ENCODE measurements at regions not wholly inside any gene's neighbourhood (a gene's known extent, or its start where the extent isn't known, plus 50 kb on each side); places are given as distances from the start of the nearest gene placed in this dataset.

DNA sequence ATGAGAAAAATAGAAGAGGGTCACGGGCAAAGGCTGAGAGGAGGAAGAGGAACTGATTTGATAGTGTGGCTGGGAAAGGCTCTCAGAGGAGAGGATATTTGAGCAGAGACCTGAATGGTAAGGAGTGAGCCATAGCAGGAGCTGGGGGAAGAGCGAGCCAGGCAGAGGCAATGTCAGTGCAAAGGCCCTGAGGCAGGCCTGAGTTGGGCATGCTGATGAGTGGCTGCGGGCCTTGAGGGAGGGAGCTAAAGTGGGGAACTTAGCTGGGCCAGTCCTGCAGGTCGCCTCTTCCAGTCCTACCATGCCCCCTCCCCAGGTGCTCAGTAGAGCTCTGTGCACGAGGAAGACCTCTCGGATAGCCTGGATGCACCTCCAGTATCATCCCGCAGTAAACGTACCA lies 55.4 kb upstream of the FGFR2 start (continued):
- no peak for TF ChIP-seq ETV6 (IDR thresholded peaks at IDR 0.05; ENCODE audit: borderline replicate concordance in 1 of 2, low read depth in 2 of 2, low read length in 1 of 2)
- TF ChIP-seq ETV6 (CRISPR knock-in tag; IDR thresholded peaks at IDR 0.05; ENCODE audit: borderline replicate concordance) = no peak
- TF ChIP-seq ELF4 (CRISPR knock-in tag; IDR thresholded peaks at IDR 0.05) = no peak
- TF ChIP-seq, protein P1, sequence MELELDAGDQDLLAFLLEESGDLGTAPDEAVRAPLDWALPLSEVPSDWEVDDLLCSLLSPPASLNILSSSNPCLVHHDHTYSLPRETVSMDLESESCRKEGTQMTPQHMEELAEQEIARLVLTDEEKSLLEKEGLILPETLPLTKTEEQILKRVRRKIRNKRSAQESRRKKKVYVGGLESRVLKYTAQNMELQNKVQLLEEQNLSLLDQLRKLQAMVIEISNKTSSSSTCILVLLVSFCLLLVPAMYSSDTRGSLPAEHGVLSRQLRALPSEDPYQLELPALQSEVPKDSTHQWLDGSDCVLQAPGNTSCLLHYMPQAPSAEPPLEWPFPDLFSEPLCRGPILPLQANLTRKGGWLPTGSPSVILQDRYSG (tag; conservative IDR thresholded peaks at IDR 0.05; ENCODE audit: low read depth) = no peak
- TF ChIP-seq, protein P2, sequence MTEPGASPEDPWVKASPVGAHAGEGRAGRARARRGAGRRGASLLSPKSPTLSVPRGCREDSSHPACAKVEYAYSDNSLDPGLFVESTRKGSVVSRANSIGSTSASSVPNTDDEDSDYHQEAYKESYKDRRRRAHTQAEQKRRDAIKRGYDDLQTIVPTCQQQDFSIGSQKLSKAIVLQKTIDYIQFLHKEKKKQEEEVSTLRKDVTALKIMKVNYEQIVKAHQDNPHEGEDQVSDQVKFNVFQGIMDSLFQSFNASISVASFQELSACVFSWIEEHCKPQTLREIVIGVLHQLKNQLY (CRISPR knock-in tag; conservative IDR thresholded peaks at IDR 0.05) = no peak
- no peak for TF ChIP-seq ZNF143 (CRISPR knock-in tag; IDR thresholded peaks at IDR 0.05)
- no peak for TF ChIP-seq PTRF (tag; IDR thresholded peaks at IDR 0.05)
- no peak for TF ChIP-seq HNRNPL (IDR thresholded peaks at IDR 0.05; ENCODE audit: low read depth, low read length)

DNA sequence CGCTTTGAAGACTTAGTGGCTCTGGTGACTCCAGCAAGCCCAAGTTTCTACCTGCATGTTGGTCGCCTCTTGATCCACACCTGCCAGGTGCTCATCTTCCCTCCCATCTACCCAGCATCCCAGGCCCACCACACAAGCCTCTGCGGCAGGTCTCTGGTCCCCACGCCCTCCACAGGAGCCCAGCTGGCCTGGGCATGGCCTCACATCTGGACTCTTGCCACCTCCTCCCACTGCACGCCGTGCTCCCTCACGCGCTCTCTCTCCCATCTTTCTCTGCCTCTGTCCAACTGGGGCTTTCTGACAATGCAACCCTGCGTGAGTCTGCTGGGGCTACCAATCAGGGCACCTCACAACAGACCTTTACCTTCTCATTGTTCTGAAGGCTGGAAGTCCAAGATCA lies 50.2 kb upstream of the FGFR2 start:
- ATAC-seq (no peak), DNase-seq (ENCODE audit: extremely low read depth in 1 of 4, low spot score in 3 of 4) (no peak), FAIRE-seq (no peak)
- in situ Hi-C loops (cut with MboI) = no loop called here
- CTCF ChIA-PET (ENCODE audit: low intra/inter-chr PET ratio) = no interaction called here
- H3K4me1 ChIP-seq (replicated peaks in 1 of 2; ENCODE audit: control insufficient read depth in 2 of 2, insufficient read depth in 2 of 2, low read length in 2 of 2) = no peaks in the 10 kb centered on the region
- no peaks in the 10 kb centered on the region for H3K36me3 ChIP-seq (ENCODE audit: control insufficient read depth, insufficient read depth, low read length)
- no peak overlapping the region for H3K27ac ChIP-seq (ENCODE audit: extremely low read depth, low read depth, low read length)
- peaks cover 0 to 7% of the 10 kb centered on the region in 2 experiments; a peak in 1 of 5 replicates for H3K27me3 ChIP-seq (ENCODE audit: control insufficient read depth in 2 of 2, insufficient read depth in 2 of 2, low read length in 2 of 2)
- BruUV-seq (replicated peaks) = no TSS peak
- H3K9me1 ChIP-seq (ENCODE audit: control insufficient read depth, insufficient read depth, low read length) = no peaks in the 10 kb centered on the region
- H3K79me2 ChIP-seq (ENCODE audit: control insufficient read depth, insufficient read depth, low read length) = no peaks in the 10 kb centered on the region
- POLR2A ChIA-PET = no interaction called here
- H3K9me3 ChIP-seq (replicated peaks; ENCODE audit: control insufficient read depth, insufficient read depth, low read depth, low read length) = no peaks in the 10 kb centered on the region
- H2AFZ ChIP-seq (ENCODE audit: low read depth, low read length) = no peak overlapping the region
- TF ChIP-seq, protein P3, sequence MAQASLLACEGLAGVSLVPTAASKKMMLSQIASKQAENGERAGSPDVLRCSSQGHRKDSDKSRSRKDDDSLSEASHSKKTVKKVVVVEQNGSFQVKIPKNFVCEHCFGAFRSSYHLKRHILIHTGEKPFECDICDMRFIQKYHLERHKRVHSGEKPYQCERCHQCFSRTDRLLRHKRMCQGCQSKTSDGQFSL (CRISPR knock-in tag; IDR thresholded peaks at IDR 0.05) = no peak
- TF ChIP-seq, protein P3 (tag; IDR thresholded peaks at IDR 0.05) = no peak
- TF ChIP-seq HOXB6 (CRISPR knock-in tag; IDR thresholded peaks at IDR 0.05; ENCODE audit: borderline replicate concordance) (no peak), ZKSCAN3 (CRISPR knock-in tag; IDR thresholded peaks at IDR 0.05) (no peak), SMC3 (conservative IDR thresholded peaks at IDR 0.05; ENCODE audit: insufficient read depth, low read depth, low read length) (no peak), KAT2B (IDR thresholded peaks at IDR 0.05; ENCODE audit: low read depth, low read length) (no peak), POLR2AphosphoS5 (IDR thresholded peaks at IDR 0.05; ENCODE audit: control insufficient read depth, insufficient read depth, low read depth, low read length) (no peak)
- TF ChIP-seq, protein P4, sequence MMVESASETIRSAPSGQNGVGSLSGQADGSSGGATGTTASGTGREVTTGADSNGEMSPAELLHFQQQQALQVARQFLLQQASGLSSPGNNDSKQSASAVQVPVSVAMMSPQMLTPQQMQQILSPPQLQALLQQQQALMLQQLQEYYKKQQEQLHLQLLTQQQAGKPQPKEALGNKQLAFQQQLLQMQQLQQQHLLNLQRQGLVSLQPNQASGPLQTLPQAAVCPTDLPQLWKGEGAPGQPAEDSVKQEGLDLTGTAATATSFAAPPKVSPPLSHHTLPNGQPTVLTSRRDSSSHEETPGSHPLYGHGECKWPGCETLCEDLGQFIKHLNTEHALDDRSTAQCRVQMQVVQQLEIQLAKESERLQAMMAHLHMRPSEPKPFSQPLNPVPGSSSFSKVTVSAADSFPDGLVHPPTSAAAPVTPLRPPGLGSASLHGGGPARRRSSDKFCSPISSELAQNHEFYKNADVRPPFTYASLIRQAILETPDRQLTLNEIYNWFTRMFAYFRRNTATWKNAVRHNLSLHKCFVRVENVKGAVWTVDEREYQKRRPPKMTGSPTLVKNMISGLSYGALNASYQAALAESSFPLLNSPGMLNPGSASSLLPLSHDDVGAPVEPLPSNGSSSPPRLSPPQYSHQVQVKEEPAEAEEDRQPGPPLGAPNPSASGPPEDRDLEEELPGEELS (CRISPR knock-in tag; IDR thresholded peaks at IDR 0.05; ENCODE audit: borderline replicate concordance) = no peak
- intact Hi-C loops (cut with micrococcal nuclease) = no loop called here
- H3K9ac ChIP-seq (ENCODE audit: insufficient read depth in 1 of 2, low read depth in 2 of 2, low read length in 2 of 2) = no peak overlapping the region
- no peak overlapping the region for H3K4me3 ChIP-seq
- no peaks in the 10 kb centered on the region for H4K20me1 ChIP-seq (replicated peaks; ENCODE audit: control insufficient read depth, insufficient read depth, low read length)
- no peak overlapping the region for H3K4me2 ChIP-seq (ENCODE audit: insufficient read depth, low read length)
- WGBS (ENCODE audit: insufficient coverage, low coverage, missing lambda C conversion rate) = 0% methylated on average over 9 of the region's 9 CpGs

Measured in K562 (cell line).